ENCODE measurements at regions not wholly inside any gene's neighbourhood (a gene's known extent, or its start where the extent isn't known, plus 50 kb on each side); places are given as distances from the start of the nearest gene placed in this dataset.

DNA sequence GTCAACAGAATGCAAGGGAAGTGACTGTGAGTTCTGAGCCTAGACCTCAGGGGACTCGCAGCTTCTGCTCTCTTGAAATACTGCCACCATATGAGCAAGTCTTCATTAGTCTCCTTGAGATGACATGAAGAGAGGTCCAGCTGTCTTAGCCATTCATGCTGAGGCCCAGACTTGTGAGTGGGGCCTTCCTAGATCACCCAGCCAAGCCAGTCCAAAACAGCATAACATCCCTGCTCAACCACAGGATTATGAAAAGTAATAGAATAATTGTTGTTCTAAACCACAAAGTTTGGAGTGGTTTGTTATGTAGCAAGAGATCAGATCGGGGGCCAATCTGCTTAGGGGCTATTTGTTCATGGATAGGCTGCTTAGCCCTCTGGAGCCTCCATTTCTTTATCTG, 54.9 kb upstream of the HTATIP2 start:
- Histone ChIP-seq H3K27ac (ENCODE audit: low read length) (no peak overlapping the region), H3K9ac (ENCODE audit: low read length) (no peak overlapping the region), H3K36me3 (replicated peaks; ENCODE audit: low read depth, low read length) (no peaks in the 10 kb centered on the region), H3K27me3 (ENCODE audit: low read depth, low read length) (peaks cover 6% of the 10 kb centered on the region; the same call in 1 of the 2 replicates), H3K79me2 (ENCODE audit: low read length) (no peaks in the 10 kb centered on the region), H3K9me3 (ENCODE audit: insufficient read depth, low read length) (no peaks in the 10 kb centered on the region), H2AFZ (ENCODE audit: low read depth, low read length) (no peak overlapping the region), H3K4me3 (ENCODE audit: low read length) (no peak overlapping the region), H3K4me1 (ENCODE audit: low read length) (no peaks in the 10 kb centered on the region), H4K20me1 (ENCODE audit: insufficient read depth, low read length) (no peaks in the 10 kb centered on the region), H3K4me2 (ENCODE audit: low read length) (no peak overlapping the region)
- TF ChIP-seq, protein P1, sequence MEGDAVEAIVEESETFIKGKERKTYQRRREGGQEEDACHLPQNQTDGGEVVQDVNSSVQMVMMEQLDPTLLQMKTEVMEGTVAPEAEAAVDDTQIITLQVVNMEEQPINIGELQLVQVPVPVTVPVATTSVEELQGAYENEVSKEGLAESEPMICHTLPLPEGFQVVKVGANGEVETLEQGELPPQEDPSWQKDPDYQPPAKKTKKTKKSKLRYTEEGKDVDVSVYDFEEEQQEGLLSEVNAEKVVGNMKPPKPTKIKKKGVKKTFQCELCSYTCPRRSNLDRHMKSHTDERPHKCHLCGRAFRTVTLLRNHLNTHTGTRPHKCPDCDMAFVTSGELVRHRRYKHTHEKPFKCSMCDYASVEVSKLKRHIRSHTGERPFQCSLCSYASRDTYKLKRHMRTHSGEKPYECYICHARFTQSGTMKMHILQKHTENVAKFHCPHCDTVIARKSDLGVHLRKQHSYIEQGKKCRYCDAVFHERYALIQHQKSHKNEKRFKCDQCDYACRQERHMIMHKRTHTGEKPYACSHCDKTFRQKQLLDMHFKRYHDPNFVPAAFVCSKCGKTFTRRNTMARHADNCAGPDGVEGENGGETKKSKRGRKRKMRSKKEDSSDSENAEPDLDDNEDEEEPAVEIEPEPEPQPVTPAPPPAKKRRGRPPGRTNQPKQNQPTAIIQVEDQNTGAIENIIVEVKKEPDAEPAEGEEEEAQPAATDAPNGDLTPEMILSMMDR (IDR thresholded peaks at IDR 0.05; ENCODE audit: low read depth, low read length), result no peak

DNA sequence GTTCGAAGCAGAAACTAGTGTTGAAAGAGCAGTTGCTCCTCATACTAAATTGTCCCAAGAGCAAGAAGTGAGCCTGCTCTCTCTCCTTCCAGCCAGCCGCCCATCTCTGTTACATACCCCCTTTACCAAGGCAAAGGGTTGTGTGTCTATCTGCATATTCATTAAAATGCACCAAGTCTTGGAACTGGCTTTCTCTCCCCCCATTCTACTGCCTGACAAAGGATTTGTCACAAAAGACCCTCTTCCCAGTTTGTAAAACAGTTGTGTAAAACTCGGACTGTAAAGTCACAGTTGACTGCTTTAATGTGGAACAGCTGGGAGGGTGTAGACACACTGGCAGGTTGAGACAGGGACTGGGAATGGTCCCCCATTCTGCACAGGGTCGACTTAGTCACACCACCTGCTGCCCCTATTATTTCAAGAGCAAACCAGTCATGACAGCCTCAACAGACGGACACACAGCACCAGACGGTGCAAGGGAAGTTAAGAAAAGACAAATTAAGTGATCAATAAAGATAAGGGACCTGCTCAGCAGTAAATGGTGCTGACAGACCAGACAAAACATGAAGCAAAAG, 60.0 kb upstream of the HTATIP2 start:
- H3K36me3 ChIP-seq (replicated peaks; ENCODE audit: low read depth, low read length), result no peaks in the 10 kb centered on the region
- H3K4me2 ChIP-seq (ENCODE audit: low read length), result no peak overlapping the region
- no peaks in the 10 kb centered on the region for H4K20me1 ChIP-seq (ENCODE audit: insufficient read depth, low read length)
- H3K9ac ChIP-seq (ENCODE audit: low read length), result no peak overlapping the region
- no peaks in the 10 kb centered on the region for H3K9me3 ChIP-seq (ENCODE audit: insufficient read depth, low read length)
- H3K27me3 ChIP-seq (ENCODE audit: low read depth, low read length), result peaks cover 9% of the 10 kb centered on the region
- H3K79me2 ChIP-seq (ENCODE audit: low read length), result no peaks in the 10 kb centered on the region
- TF ChIP-seq EZH2phosphoT487 (IDR thresholded peaks at IDR 0.05; ENCODE audit: low read depth), result no peak
- TF ChIP-seq, protein P1 (IDR thresholded peaks at IDR 0.05; ENCODE audit: low read depth, low read length), result no peak
- no peak overlapping the region for H2AFZ ChIP-seq (ENCODE audit: low read depth, low read length)
- H3K4me3 ChIP-seq (ENCODE audit: low read length), result no peak overlapping the region
- no peaks in the 10 kb centered on the region for H3K4me1 ChIP-seq (ENCODE audit: low read length)
- no peak overlapping the region for H3K27ac ChIP-seq (ENCODE audit: low read length)

- Histone ChIP-seq H3K79me2 (ENCODE audit: low read length) (no peaks in the 10 kb centered on the region), H3K9me3 (ENCODE audit: insufficient read depth, low read length) (no peaks in the 10 kb centered on the region), H3K27ac (ENCODE audit: low read length) (no peak overlapping the region), H3K4me2 (ENCODE audit: low read length) (no peak overlapping the region), H4K20me1 (ENCODE audit: insufficient read depth, low read length) (no peaks in the 10 kb centered on the region), H3K36me3 (replicated peaks; ENCODE audit: low read depth, low read length) (no peaks in the 10 kb centered on the region), H3K4me3 (ENCODE audit: low read length) (no peak overlapping the region), H3K27me3 (ENCODE audit: low read depth, low read length) (peaks cover 26% of the 10 kb centered on the region), H3K4me1 (ENCODE audit: low read length) (no peaks in the 10 kb centered on the region), H3K9ac (ENCODE audit: low read length) (no peak overlapping the region), H2AFZ (ENCODE audit: low read depth, low read length) (no peak overlapping the region)
- no peak for TF ChIP-seq EZH2phosphoT487 (IDR thresholded peaks at IDR 0.05; ENCODE audit: low read depth)
- TF ChIP-seq, protein P1 (IDR thresholded peaks at IDR 0.05; ENCODE audit: low read depth, low read length), result no peak
Observed at GRCh38 chr11:20293992-20294391, 69.5 kb upstream of the HTATIP2 start.

- peaks cover 26% of the 10 kb centered on the region for H3K27me3 ChIP-seq (ENCODE audit: low read depth, low read length)
Observed at GRCh38 chr11:20293531-20293930, 70.0 kb upstream of the HTATIP2 start.

More at GRCh38 chr11:20293531-20293930, 70.0 kb upstream of the HTATIP2 start:
- Histone ChIP-seq H3K79me2 (ENCODE audit: low read length) (no peaks in the 10 kb centered on the region), H2AFZ (ENCODE audit: low read depth, low read length) (no peak overlapping the region), H3K4me1 (ENCODE audit: low read length) (no peaks in the 10 kb centered on the region), H3K4me2 (ENCODE audit: low read length) (no peak overlapping the region), H3K4me3 (ENCODE audit: low read length) (no peak overlapping the region), H3K27ac (ENCODE audit: low read length) (no peak overlapping the region), H3K9me3 (ENCODE audit: insufficient read depth, low read length) (no peaks in the 10 kb centered on the region), H3K9ac (ENCODE audit: low read length) (no peak overlapping the region), H3K36me3 (replicated peaks; ENCODE audit: low read depth, low read length) (no peaks in the 10 kb centered on the region), H4K20me1 (ENCODE audit: insufficient read depth, low read length) (no peaks in the 10 kb centered on the region)
- TF ChIP-seq, protein P1 (IDR thresholded peaks at IDR 0.05; ENCODE audit: low read depth, low read length), result no peak
- TF ChIP-seq EZH2phosphoT487 (IDR thresholded peaks at IDR 0.05; ENCODE audit: low read depth), result no peak

Data from OCI-LY3 (cell line).